WI38 (cell line): ENCODE measurements at regions not wholly inside any gene's neighbourhood (a gene's known extent, or its start where the extent isn't known, plus 50 kb on each side); places are given as distances from the start of the nearest gene placed in this dataset.

ENCODE experiments used
- H3K4me3 ChIP-seq: 2 replicates; pipeline ENCODE4 v1.5.1; 2011; ENCODE audit warnings: low read depth, mild to moderate bottlenecking, control low read depth, low read length
- TF ChIP-seq, protein P1 (sequence below): IDR thresholded peaks from 2 replicates; pipeline ENCODE4 v1.5.1; 2012; ENCODE audit warnings: low read depth, mild to moderate bottlenecking, control low read depth, low read length

DNA sequence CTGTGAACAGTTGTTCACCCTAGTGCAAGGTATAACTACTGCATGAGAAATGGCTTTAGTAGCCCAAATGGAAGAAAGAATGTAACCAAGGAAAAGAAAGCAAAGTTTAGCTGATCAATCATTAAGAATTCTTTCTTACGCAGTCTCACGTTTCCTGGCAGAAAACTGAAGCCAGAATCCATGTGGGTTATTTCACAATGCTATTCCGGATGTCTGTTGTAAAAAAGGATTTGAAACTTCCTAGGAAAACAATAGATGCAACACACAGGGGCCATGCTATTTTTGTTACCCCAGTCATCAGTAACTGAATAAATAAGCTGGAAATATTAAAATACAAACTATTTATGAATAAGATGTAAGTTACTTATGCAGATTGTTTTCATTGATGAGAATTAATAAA is 802.5 kb downstream of the CDH8 start:
- H3K4me3 ChIP-seq: no peak overlapping the region
- TF ChIP-seq, protein P1, sequence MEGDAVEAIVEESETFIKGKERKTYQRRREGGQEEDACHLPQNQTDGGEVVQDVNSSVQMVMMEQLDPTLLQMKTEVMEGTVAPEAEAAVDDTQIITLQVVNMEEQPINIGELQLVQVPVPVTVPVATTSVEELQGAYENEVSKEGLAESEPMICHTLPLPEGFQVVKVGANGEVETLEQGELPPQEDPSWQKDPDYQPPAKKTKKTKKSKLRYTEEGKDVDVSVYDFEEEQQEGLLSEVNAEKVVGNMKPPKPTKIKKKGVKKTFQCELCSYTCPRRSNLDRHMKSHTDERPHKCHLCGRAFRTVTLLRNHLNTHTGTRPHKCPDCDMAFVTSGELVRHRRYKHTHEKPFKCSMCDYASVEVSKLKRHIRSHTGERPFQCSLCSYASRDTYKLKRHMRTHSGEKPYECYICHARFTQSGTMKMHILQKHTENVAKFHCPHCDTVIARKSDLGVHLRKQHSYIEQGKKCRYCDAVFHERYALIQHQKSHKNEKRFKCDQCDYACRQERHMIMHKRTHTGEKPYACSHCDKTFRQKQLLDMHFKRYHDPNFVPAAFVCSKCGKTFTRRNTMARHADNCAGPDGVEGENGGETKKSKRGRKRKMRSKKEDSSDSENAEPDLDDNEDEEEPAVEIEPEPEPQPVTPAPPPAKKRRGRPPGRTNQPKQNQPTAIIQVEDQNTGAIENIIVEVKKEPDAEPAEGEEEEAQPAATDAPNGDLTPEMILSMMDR: no peak

GRCh38 chr16:61228371-61228770 is 807.9 kb downstream of the CDH8 start:
- TF ChIP-seq, protein P1: no peak
- H3K4me3 ChIP-seq: no peak overlapping the region

DNA sequence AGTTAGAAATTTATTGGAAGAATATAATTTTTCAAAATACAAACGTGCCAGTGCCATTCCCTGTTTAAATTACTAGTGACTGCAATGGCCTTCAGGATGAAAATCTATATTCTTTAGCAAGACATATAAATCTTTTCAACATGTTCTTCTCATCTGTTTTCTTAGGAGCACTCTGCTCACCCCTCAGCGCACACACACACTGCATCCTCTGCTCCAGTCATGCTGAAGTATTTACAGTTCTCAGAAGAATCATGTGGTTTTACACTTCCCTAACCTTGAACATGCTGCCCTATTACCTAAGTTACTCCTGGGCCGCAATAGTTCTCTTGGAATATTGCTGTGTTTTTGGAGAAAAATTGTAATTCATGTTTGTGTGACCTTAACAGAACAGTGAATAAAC is 820.6 kb downstream of the CDH8 start:
- H3K4me3 ChIP-seq: no peak overlapping the region
- TF ChIP-seq, protein P1: no peak

DNA sequence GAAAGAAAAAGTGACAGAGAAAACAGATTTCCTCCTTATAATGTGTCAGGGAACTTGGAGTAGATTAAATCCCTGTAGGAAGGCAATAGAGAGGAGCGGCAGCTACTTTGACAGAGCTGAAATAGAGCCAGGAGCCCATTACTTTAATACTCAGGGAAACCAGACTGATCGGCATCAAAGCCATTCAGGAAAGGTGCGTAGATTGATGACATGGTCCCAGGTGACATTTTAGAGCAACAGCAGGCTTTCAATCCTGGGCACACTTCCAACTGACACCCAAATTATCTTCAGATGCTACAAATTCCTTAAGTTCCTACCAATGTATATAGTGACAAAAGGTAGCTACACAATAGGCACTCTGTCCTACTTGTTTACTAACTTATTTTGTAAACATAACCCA is 821.5 kb downstream of the CDH8 start:
- H3K4me3 ChIP-seq: no peak overlapping the region
- TF ChIP-seq, protein P1: no peak

GRCh38 chr16:61210076-61210475 is 826.2 kb downstream of the CDH8 start:
- TF ChIP-seq, protein P1: no peak
- H3K4me3 ChIP-seq: no peak overlapping the region

DNA sequence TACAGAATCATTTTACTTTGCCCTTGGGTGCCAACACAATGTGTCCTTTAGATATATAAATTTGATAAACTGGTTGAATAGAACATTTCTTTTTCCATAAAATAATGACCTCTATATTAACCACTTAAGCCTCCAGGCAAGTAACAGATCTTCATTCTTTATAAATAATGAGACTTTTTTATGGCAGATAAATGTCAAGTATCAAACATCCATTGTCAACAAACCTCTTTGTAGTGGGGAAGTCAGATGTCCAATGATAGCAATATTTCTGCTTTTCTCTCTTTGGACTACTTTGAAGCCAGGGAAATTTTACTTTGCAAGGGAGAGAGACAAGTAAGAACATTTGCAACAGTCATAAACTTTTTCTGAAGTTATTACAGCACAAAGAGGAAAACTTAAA is 841.2 kb downstream of the CDH8 start:
- TF ChIP-seq, protein P1: no peak

DNA sequence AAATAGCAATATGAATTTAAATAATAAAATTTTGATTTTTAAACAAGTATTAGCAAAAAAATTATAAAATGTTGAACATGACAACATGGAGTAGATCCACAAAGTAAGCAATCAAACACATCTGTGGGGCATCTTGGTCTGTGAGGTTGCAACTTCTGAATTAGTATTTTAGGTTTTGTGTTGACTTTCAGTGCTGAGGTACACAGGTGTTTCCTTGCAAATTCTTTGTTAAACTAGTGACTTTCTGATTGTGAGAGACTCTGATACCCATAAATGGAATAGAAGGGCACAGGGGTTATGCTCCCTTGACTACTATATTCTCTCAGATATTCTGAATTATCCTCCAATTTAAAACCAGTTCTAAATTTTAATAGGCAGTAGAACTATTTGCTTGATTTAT is 841.7 kb downstream of the CDH8 start:
- TF ChIP-seq, protein P1: no peak
- no peak overlapping the region for H3K4me3 ChIP-seq

More for the DNA sequence above, 841.2 kb downstream of the CDH8 start:
- H3K4me3 ChIP-seq: no peak overlapping the region
